B cell (primary cell): ENCODE measurements at regions not wholly inside any gene's neighbourhood (a gene's known extent, or its start where the extent isn't known, plus 50 kb on each side); places are given as distances from the start of the nearest gene placed in this dataset.

Experiments
- CTCF ChIP-seq: fragments of 200-600 bp; IDR thresholded peaks from one replicate; pipeline ENCODE4 v1.8.0; 2022; ENCODE audit warnings: antibody characterized with exemption, mild to moderate bottlenecking
- EZH2 ChIP-seq: IDR thresholded peaks from 2 replicates; pipeline ENCODE4 v1.6.1; 2012; ENCODE audit warnings: borderline replicate concordance, low read depth, mild to moderate bottlenecking, moderate library complexity, low read length; ENCODE audit not compliant: insufficient read depth, poor library complexity, severe bottlenecking

GRCh38 chr7:114190387-114190786, 224.2 kb upstream of the FOXP2 start:
- TF ChIP-seq CTCF (no peak), EZH2 (no peak)
